ENCODE measurements at regions not wholly inside any gene's neighbourhood (a gene's known extent, or its start where the extent isn't known, plus 50 kb on each side); places are given as distances from the start of the nearest gene placed in this dataset.

DNA sequence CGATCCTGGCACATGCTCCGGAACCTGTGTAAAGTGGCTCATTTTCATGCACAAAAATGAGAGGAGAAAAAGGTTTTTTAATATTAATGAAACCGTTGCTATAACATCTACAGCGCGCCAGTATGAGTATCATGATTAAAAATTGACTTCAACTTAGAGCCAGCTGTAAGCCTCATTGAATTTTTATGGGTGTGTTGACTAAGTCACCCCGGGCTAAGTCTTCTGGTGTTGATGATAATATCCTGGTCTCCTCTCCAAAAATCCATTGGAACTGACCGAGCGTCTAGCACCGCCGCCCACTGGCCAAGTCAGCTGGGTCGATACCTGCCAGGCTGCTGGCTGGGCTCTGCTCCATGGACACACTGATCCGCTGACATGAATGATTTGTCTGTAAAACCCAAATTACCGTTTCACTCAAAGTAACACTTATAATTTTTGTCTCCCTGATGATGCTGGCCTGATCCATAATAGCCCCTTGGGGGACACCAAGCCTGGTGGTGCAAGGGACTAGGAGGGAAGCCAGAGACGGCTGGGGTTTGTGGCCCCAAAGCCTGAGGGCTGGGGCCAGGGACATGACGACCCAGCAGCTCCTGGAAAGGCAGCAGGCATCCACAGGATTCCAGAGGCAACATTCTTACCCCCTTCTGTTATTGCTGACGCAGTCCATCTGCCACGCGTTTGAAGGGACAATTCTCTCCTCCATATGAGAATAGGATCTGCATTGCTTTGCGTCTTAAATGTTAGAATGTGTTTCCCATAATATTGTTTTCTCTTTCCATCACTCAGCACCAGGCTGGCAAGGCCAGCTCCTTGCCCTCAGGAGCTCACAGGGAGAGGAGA is 131.0 kb upstream of the PPP2R2D start:
- Histone ChIP-seq H3K4me3 (no peak overlapping the region), H3K27ac (no peak overlapping the region), H3K9me3 (peaks cover 0 to 2% (median 0%) of the 10 kb centered on the region in 3 donors), H3K27me3 (peaks cover 0 to 16% of the 10 kb centered on the region in 2 donors), H3K4me1 (no peaks in the 10 kb centered on the region), H3K36me3 (no peaks in the 10 kb centered on the region)
- DNase-seq = peak in 1 of 2 donors; percentile 51
- intact Hi-C loops (cut with DNase I; ENCODE audit: low total_unique reads) = no loop called here
- TF ChIP-seq, protein P1, sequence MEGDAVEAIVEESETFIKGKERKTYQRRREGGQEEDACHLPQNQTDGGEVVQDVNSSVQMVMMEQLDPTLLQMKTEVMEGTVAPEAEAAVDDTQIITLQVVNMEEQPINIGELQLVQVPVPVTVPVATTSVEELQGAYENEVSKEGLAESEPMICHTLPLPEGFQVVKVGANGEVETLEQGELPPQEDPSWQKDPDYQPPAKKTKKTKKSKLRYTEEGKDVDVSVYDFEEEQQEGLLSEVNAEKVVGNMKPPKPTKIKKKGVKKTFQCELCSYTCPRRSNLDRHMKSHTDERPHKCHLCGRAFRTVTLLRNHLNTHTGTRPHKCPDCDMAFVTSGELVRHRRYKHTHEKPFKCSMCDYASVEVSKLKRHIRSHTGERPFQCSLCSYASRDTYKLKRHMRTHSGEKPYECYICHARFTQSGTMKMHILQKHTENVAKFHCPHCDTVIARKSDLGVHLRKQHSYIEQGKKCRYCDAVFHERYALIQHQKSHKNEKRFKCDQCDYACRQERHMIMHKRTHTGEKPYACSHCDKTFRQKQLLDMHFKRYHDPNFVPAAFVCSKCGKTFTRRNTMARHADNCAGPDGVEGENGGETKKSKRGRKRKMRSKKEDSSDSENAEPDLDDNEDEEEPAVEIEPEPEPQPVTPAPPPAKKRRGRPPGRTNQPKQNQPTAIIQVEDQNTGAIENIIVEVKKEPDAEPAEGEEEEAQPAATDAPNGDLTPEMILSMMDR (IDR thresholded peaks at IDR 0.05) = no peak

DNA sequence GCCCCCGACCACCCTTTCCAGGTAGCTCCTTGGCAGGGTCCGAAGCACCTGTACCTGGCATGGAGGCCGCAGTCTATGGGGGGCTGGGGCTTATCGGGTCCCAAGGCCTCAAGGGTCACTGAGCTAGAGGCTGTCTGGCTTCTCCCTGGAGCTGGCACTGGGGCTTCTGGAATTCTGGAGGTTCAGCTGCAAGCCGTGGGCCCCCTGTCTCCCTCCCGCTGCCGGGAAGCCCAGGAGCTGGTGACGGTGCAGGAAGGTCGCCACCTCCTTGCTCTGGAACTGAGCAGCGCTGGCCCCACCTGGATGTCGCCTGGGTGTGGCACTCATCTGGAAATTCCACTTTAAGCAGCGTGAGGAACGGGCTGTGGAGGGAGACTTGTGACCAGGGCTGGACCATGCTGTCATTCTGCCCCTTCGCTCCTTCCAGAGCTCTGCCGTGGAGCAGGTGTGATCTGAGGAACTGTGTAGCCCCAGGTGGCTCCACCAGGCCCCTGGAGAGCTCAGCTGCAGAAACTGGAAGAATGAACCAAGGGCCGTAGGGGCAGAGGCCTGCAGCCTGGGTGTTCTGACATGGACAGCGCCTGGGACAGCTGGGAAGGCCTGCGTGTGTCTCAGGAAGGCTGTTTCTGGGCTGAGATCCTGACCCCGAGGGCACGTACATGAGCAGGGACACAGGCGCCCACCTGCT is 129.7 kb upstream of the PPP2R2D start:
- DNase-seq = no peak
- H3K4me1 ChIP-seq = no peaks in the 10 kb centered on the region

DNA sequence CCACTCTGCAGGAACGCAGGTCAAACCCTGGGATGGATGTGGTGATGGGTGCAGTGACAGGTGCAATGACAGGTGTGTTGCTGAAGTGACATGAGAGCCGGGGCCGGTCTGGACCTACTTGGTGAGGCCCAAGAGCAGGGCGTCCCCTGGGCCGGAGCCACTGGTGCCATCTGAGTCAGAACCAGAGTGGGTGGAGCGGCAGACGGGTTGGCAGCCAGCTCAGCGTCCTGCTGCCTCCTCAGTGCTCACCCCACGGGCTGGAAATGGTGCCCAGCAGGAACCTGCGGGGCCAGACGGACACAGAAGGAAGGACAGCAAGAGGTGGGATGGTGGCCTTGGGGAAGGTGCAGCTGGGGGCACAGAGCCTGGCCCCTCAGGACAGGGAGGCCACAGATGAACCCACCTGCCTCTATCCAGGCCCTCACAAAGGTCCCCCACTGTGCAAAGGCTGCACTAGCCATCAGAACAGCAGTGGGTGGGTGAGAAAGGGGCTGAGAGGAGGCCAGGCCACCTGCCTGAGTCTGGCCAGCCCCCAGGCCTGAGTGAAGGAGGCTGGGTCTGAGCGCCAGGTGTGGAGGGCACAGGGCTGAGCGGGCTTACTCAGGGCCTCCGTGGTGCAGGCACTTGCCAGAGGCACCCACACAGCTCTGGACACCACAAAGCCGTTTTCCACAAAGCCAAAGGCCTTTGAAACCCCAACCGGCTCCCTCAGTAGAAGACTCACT is 129.0 kb upstream of the PPP2R2D start:
- H3K27me3 ChIP-seq = peaks cover 0 to 18% of the 10 kb centered on the region in 2 donors
- TF ChIP-seq, protein P1 (IDR thresholded peaks at IDR 0.05) = no peak
- intact Hi-C loops (cut with DNase I; ENCODE audit: low total_unique reads) = no loop called here
- no peak overlapping the region for H3K27ac ChIP-seq
- H3K36me3 ChIP-seq = no peaks in the 10 kb centered on the region
- no peak for DNase-seq
- peaks cover 0 to 17% (median 10%) of the 10 kb centered on the region in 3 donors for H3K9me3 ChIP-seq
- H3K4me1 ChIP-seq = no peaks in the 10 kb centered on the region
- H3K4me3 ChIP-seq = no peak overlapping the region

More for the DNA sequence above, 129.7 kb upstream of the PPP2R2D start:
- no peaks in the 10 kb centered on the region for H3K36me3 ChIP-seq
- no peak overlapping the region for H3K4me3 ChIP-seq
- intact Hi-C loops (cut with DNase I; ENCODE audit: low total_unique reads) = no loop called here
- TF ChIP-seq, protein P1 (IDR thresholded peaks at IDR 0.05) = no peak
- peaks cover 0 to 18% of the 10 kb centered on the region in 2 donors for H3K27me3 ChIP-seq
- peaks cover 0 to 10% (median 4%) of the 10 kb centered on the region in 3 donors for H3K9me3 ChIP-seq
- H3K27ac ChIP-seq = no peak overlapping the region

DNA sequence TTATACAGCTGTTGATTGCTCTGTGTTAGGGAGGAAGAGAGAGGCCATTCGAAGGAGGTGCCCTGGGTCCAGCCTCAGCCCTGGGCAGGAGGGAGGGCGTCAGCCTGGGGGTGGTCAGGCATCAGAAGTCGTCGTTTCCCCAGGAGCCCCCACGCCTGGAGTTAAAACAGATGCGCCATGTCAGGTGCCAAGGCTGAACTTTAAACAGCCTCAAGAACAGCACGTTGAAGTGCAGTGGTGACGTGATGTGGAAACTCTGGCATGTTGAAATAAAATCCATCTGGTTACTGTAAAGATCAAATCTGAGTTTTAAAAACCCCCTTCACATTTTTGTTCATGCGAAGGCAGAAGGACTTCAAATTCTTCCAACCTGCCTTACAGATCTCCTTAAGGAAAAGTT is 128.4 kb upstream of the PPP2R2D start:
- H3K27ac ChIP-seq = no peak overlapping the region
- H3K9me3 ChIP-seq = peaks cover 0 to 24% (median 10%) of the 10 kb centered on the region in 3 donors
- TF ChIP-seq, protein P1 (IDR thresholded peaks at IDR 0.05) = no peak
- peaks cover 0 to 18% of the 10 kb centered on the region in 2 donors for H3K27me3 ChIP-seq
- intact Hi-C loops (cut with DNase I; ENCODE audit: low total_unique reads) = no loop called here
- H3K36me3 ChIP-seq = no peaks in the 10 kb centered on the region
- no peaks in the 10 kb centered on the region for H3K4me1 ChIP-seq
- H3K4me3 ChIP-seq = no peak overlapping the region
- no peak for DNase-seq

All from tibial artery (tissue), 4 donors.